GM23338 (cell line): ENCODE measurements at regions not wholly inside any gene's neighbourhood (a gene's known extent, or its start where the extent isn't known, plus 50 kb on each side); places are given as distances from the start of the nearest gene placed in this dataset.

Experiments used
- CREB1 ChIP-seq: fragments of 250-450 bp; sonication (Bioruptor Pico); IDR thresholded peaks from 2 replicates; pipeline ENCODE4 v1.5.0; 2020; ENCODE audit warnings: low read depth, mild to moderate bottlenecking, moderate library complexity
- EZH2 ChIP-seq: fragments of 200-600 bp; sonication (generic); IDR thresholded peaks from one replicate; pipeline ENCODE4 v1.8.0; 2017; ENCODE audit warnings: antibody characterized with exemption, mild to moderate bottlenecking, low read depth; ENCODE audit not compliant: unreplicated experiment
- EZH2phosphoT487 ChIP-seq: fragments of 200-600 bp; sonication (generic); IDR thresholded peaks from one replicate; pipeline ENCODE4 v1.8.1; 2018; ENCODE audit warnings: antibody characterized with exemption; ENCODE audit not compliant: unreplicated experiment
- JUNB ChIP-seq: IDR thresholded peaks from one replicate; pipeline ENCODE4 v1.6.1; 2016; ENCODE audit warnings: antibody characterized with exemption; ENCODE audit not compliant: unreplicated experiment
- POLR2AphosphoS5 ChIP-seq: IDR thresholded peaks from 2 replicates; pipeline ENCODE4 v1.6.1; 2016; ENCODE audit warnings: antibody characterized with exemption, low read depth
- STAT1 ChIP-seq: IDR thresholded peaks from one replicate; pipeline ENCODE4 v1.6.1; 2016; ENCODE audit warnings: antibody characterized with exemption; ENCODE audit not compliant: unreplicated experiment
- ZNF114 ChIP-seq: fragments of 250-450 bp; sonication (Bioruptor Pico); IDR thresholded peaks from 2 replicates; pipeline ENCODE4 v1.5.0; 2020; ENCODE audit warnings: mild to moderate bottlenecking, moderate library complexity
- TF ChIP-seq, protein P1 (sequence below), 2 experiments: fragments of 200-600 bp in 1 of 2; sonication (generic) in 1 of 2; conservative IDR thresholded peaks; 2 replicates each; pipeline versions ENCODE4 v1.5.1 to v1.6.1; 2016 to 2017; ENCODE audit warnings: antibody characterized with exemption in 2 of 2, low read depth in 2 of 2, mild to moderate bottlenecking in 2 of 2, moderate library complexity in 1 of 2
- TF ChIP-seq, protein P2 (sequence below): IDR thresholded peaks from 2 replicates; pipeline ENCODE4 v1.6.1; 2016; ENCODE audit warnings: antibody characterized with exemption
- TF ChIP-seq, protein P3 (sequence below): IDR thresholded peaks from one replicate; pipeline ENCODE4 v1.6.1; 2018; ENCODE audit warnings: antibody characterized with exemption; ENCODE audit not compliant: unreplicated experiment
- TF ChIP-seq, protein P4 (sequence below): fragments of 250-450 bp; sonication (Bioruptor Pico); IDR thresholded peaks from 2 replicates; pipeline ENCODE4 v1.5.0; 2020; ENCODE audit warnings: mild to moderate bottlenecking, moderate library complexity

DNA sequence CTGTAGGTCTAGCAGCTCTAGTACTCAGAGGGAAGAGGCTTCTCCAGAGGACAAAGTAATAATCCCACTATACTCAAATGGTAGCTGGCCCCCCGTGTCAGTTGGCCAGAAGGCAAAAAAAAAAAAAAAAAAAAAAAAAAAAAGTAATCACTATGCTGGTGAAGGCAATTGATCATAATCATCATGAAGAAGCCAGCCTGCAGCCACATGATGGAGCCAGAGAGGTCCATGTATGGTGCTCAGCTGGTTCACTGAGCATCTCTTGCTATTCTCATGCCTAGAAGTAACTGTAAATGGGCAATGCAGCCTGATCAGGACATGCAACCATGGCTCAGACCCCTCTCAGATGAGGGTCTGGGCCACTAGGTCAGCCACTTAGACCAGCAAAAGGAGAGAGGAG, 378.8 kb downstream of the MED13L start:
- TF ChIP-seq, protein P1, sequence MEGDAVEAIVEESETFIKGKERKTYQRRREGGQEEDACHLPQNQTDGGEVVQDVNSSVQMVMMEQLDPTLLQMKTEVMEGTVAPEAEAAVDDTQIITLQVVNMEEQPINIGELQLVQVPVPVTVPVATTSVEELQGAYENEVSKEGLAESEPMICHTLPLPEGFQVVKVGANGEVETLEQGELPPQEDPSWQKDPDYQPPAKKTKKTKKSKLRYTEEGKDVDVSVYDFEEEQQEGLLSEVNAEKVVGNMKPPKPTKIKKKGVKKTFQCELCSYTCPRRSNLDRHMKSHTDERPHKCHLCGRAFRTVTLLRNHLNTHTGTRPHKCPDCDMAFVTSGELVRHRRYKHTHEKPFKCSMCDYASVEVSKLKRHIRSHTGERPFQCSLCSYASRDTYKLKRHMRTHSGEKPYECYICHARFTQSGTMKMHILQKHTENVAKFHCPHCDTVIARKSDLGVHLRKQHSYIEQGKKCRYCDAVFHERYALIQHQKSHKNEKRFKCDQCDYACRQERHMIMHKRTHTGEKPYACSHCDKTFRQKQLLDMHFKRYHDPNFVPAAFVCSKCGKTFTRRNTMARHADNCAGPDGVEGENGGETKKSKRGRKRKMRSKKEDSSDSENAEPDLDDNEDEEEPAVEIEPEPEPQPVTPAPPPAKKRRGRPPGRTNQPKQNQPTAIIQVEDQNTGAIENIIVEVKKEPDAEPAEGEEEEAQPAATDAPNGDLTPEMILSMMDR (conservative IDR thresholded peaks at IDR 0.05; ENCODE audit: low read depth in 2 of 2) = peak in 1 of 2 experiments; percentile 31; a peak in 2 of 4 replicates
- TF ChIP-seq POLR2AphosphoS5 = no peak
- no peak for TF ChIP-seq EZH2
- no peak for TF ChIP-seq EZH2phosphoT487
- no peak for TF ChIP-seq JUNB
- TF ChIP-seq ZNF114 (CRISPR knock-in tag) = no peak
- no peak for TF ChIP-seq CREB1 (CRISPR knock-in tag)
- TF ChIP-seq, protein P2, sequence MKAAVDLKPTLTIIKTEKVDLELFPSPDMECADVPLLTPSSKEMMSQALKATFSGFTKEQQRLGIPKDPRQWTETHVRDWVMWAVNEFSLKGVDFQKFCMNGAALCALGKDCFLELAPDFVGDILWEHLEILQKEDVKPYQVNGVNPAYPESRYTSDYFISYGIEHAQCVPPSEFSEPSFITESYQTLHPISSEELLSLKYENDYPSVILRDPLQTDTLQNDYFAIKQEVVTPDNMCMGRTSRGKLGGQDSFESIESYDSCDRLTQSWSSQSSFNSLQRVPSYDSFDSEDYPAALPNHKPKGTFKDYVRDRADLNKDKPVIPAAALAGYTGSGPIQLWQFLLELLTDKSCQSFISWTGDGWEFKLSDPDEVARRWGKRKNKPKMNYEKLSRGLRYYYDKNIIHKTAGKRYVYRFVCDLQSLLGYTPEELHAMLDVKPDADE = no peak
- TF ChIP-seq STAT1 = no peak
- TF ChIP-seq, protein P3, sequence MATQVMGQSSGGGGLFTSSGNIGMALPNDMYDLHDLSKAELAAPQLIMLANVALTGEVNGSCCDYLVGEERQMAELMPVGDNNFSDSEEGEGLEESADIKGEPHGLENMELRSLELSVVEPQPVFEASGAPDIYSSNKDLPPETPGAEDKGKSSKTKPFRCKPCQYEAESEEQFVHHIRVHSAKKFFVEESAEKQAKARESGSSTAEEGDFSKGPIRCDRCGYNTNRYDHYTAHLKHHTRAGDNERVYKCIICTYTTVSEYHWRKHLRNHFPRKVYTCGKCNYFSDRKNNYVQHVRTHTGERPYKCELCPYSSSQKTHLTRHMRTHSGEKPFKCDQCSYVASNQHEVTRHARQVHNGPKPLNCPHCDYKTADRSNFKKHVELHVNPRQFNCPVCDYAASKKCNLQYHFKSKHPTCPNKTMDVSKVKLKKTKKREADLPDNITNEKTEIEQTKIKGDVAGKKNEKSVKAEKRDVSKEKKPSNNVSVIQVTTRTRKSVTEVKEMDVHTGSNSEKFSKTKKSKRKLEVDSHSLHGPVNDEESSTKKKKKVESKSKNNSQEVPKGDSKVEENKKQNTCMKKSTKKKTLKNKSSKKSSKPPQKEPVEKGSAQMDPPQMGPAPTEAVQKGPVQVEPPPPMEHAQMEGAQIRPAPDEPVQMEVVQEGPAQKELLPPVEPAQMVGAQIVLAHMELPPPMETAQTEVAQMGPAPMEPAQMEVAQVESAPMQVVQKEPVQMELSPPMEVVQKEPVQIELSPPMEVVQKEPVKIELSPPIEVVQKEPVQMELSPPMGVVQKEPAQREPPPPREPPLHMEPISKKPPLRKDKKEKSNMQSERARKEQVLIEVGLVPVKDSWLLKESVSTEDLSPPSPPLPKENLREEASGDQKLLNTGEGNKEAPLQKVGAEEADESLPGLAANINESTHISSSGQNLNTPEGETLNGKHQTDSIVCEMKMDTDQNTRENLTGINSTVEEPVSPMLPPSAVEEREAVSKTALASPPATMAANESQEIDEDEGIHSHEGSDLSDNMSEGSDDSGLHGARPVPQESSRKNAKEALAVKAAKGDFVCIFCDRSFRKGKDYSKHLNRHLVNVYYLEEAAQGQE = no peak
- TF ChIP-seq, protein P4, sequence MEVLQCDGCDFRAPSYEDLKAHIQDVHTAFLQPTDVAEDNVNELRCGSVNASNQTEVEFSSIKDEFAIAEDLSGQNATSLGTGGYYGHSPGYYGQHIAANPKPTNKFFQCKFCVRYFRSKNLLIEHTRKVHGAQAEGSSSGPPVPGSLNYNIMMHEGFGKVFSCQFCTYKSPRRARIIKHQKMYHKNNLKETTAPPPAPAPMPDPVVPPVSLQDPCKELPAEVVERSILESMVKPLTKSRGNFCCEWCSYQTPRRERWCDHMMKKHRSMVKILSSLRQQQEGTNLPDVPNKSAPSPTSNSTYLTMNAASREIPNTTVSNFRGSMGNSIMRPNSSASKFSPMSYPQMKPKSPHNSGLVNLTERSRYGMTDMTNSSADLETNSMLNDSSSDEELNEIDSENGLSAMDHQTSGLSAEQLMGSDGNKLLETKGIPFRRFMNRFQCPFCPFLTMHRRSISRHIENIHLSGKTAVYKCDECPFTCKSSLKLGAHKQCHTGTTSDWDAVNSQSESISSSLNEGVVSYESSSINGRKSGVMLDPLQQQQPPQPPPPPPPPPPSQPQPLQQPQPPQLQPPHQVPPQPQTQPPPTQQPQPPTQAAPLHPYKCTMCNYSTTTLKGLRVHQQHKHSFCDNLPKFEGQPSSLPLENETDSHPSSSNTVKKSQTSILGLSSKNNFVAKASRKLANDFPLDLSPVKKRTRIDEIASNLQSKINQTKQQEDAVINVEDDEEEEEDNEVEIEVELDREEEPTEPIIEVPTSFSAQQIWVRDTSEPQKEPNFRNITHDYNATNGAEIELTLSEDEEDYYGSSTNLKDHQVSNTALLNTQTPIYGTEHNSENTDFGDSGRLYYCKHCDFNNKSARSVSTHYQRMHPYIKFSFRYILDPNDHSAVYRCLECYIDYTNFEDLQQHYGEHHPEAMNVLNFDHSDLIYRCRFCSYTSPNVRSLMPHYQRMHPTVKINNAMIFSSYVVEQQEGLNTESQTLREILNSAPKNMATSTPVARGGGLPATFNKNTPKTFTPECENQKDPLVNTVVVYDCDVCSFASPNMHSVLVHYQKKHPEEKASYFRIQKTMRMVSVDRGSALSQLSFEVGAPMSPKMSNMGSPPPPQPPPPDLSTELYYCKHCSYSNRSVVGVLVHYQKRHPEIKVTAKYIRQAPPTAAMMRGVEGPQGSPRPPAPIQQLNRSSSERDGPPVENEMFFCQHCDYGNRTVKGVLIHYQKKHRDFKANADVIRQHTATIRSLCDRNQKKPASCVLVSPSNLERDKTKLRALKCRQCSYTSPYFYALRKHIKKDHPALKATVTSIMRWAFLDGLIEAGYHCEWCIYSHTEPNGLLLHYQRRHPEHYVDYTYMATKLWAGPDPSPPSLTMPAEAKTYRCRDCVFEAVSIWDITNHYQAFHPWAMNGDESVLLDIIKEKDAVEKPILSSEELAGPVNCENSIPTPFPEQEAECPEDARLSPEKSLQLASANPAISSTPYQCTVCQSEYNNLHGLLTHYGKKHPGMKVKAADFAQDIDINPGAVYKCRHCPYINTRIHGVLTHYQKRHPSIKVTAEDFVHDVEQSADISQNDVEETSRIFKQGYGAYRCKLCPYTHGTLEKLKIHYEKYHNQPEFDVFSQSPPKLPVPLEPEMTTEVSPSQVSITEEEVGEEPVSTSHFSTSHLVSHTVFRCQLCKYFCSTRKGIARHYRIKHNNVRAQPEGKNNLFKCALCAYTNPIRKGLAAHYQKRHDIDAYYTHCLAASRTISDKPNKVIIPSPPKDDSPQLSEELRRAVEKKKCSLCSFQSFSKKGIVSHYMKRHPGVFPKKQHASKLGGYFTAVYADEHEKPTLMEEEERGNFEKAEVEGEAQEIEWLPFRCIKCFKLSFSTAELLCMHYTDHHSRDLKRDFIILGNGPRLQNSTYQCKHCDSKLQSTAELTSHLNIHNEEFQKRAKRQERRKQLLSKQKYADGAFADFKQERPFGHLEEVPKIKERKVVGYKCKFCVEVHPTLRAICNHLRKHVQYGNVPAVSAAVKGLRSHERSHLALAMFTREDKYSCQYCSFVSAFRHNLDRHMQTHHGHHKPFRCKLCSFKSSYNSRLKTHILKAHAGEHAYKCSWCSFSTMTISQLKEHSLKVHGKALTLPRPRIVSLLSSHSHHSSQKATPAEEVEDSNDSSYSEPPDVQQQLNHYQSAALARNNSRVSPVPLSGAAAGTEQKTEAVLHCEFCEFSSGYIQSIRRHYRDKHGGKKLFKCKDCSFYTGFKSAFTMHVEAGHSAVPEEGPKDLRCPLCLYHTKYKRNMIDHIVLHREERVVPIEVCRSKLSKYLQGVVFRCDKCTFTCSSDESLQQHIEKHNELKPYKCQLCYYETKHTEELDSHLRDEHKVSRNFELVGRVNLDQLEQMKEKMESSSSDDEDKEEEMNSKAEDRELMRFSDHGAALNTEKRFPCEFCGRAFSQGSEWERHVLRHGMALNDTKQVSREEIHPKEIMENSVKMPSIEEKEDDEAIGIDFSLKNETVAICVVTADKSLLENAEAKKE = no peak
